Skin epidermis (tissue), 12 donors: ENCODE measurements at regions not wholly inside any gene's neighbourhood (a gene's known extent, or its start where the extent isn't known, plus 50 kb on each side); places are given as distances from the start of the nearest gene placed in this dataset.
"Not testable (repeated sequence)": the region's sequence is repeated elsewhere in the genome, so short reads cannot be mapped to it uniquely, and the experiment has no call there.

Source experiments
- H3K27ac ChIP-seq, 21 experiments: fragments of 200-600 bp; sonication (generic) in 11 of 21; one replicate each; pipeline ENCODE4 v1.5.0; 2020; ENCODE audit warnings: mild to moderate bottlenecking in 3 of 21, inconsistent platforms in 2 of 21, moderate library complexity in 2 of 21
- H3K4me3 ChIP-seq, 7 experiments: fragments of 200-600 bp; sonication (generic) in 2 of 7; one replicate each; pipeline ENCODE4 v1.5.0; 2020; ENCODE audit warnings: inconsistent platforms in 2 of 7, mild to moderate bottlenecking in 2 of 7, moderate library complexity in 1 of 7

- Histone ChIP-seq H3K27ac (peak overlapping the region in 2 of 21 experiments; percentile 25 to 31), H3K4me3 (no peak overlapping the region)
These were observed 167.8 kb upstream of the CXCL12 start for GRCh38 chr10:44552726-44553125.

- no peak overlapping the region for H3K4me3 ChIP-seq
These were observed 172.8 kb upstream of the CXCL12 start for GRCh38 chr10:44557596-44558191.

GRCh38 chr10:44558521-44558920 is 173.6 kb upstream of the CXCL12 start:
- Histone ChIP-seq H3K27ac (no peak overlapping the region), H3K4me3 (no peak overlapping the region)

More at GRCh38 chr10:44557596-44558191, 172.8 kb upstream of the CXCL12 start:
- H3K27ac ChIP-seq, result peak overlapping the region in 3 of 21 experiments; percentile 20 to 37 (median 34)

- no peak overlapping the region for H3K4me3 ChIP-seq
- H3K27ac ChIP-seq, result no peak overlapping the region
These were observed 179.5 kb upstream of the CXCL12 start for GRCh38 chr10:44564361-44564760.

GRCh38 chr10:44564790-44565189 is 179.9 kb upstream of the CXCL12 start:
- Histone ChIP-seq H3K27ac (no peak overlapping the region), H3K4me3 (no peak overlapping the region)

GRCh38 chr10:44566786-44567185 is 181.9 kb upstream of the CXCL12 start:
- H3K27ac ChIP-seq, result no peak overlapping the region
- H3K4me3 ChIP-seq, result no peak overlapping the region

- Histone ChIP-seq H3K27ac (no peak overlapping the region), H3K4me3 (no peak overlapping the region)
These were observed 182.6 kb upstream of the CXCL12 start for GRCh38 chr10:44567471-44567870.

GRCh38 chr10:44569193-44570091 is 184.5 kb upstream of the CXCL12 start:
- Histone ChIP-seq H3K4me3 (no peak overlapping the region), H3K27ac (peak overlapping the region in 17 of 21 experiments; percentile 14 to 81 (median 53))

- Histone ChIP-seq H3K27ac (peak overlapping the region in 1 of 21 experiments; percentile 77), H3K4me3 (no peak overlapping the region)
These were observed 186.8 kb upstream of the CXCL12 start for GRCh38 chr10:44571701-44572100.

GRCh38 chr10:44572146-44572545 is 187.2 kb upstream of the CXCL12 start:
- Histone ChIP-seq H3K27ac (no peak overlapping the region), H3K4me3 (no peak overlapping the region)

GRCh38 chr10:44573821-44574220 is 188.9 kb upstream of the CXCL12 start:
- H3K4me3 ChIP-seq, result no peak overlapping the region

GRCh38 chr10:44574596-44575480 is 189.9 kb upstream of the CXCL12 start:
- H3K27ac ChIP-seq, result peak overlapping the region in 4 of 21 experiments; percentile 1 to 82 (median 76)
- H3K4me3 ChIP-seq, result no peak overlapping the region

More at GRCh38 chr10:44573821-44574220, 188.9 kb upstream of the CXCL12 start:
- no peak overlapping the region for H3K27ac ChIP-seq

- Histone ChIP-seq H3K4me3 (no peak overlapping the region), H3K27ac (peak overlapping the region in 7 of 21 experiments; percentile 1 to 86 (median 78))
These were observed 190.9 kb upstream of the CXCL12 start for GRCh38 chr10:44575601-44576380.

GRCh38 chr10:44576702-44577191 is 191.8 kb upstream of the CXCL12 start:
- peak overlapping the region in 12 of 21 experiments; percentile 28 to 86 (median 72) for H3K27ac ChIP-seq
- no peak overlapping the region for H3K4me3 ChIP-seq

GRCh38 chr10:44577533-44577932 is 192.6 kb upstream of the CXCL12 start:
- peak overlapping the region in 12 of 21 experiments; percentile 28 to 86 (median 69) for H3K27ac ChIP-seq

GRCh38 chr10:44578271-44578670 is 193.4 kb upstream of the CXCL12 start:
- Histone ChIP-seq H3K27ac (peak overlapping the region in 7 of 21 experiments; percentile 11 to 86 (median 81)), H3K4me3 (no peak overlapping the region)

More at GRCh38 chr10:44577533-44577932, 192.6 kb upstream of the CXCL12 start:
- H3K4me3 ChIP-seq, result no peak overlapping the region

GRCh38 chr10:44578963-44579362 is 194.1 kb upstream of the CXCL12 start:
- H3K27ac ChIP-seq, result not testable (repeated sequence)

GRCh38 chr10:44581996-44582395 is 197.1 kb upstream of the CXCL12 start:
- H3K27ac ChIP-seq, result no peak overlapping the region
- no peak overlapping the region for H3K4me3 ChIP-seq

More at GRCh38 chr10:44578963-44579362, 194.1 kb upstream of the CXCL12 start:
- not testable (repeated sequence) for H3K4me3 ChIP-seq
